ENCODE measurements at regions not wholly inside any gene's neighbourhood (a gene's known extent, or its start where the extent isn't known, plus 50 kb on each side); places are given as distances from the start of the nearest gene placed in this dataset.

GRCh38 chr15:66615846-66616245 is 50.0 kb upstream of the LCTL start:
- no peak for DNase-seq

GRCh38 chr15:66617137-66618090 is 51.6 kb upstream of the LCTL start:
- DNase-seq, result no peak

GRCh38 chr15:66619152-66619903 is 53.5 kb upstream of the LCTL start:
- DNase-seq, result peak; percentile 66

GRCh38 chr15:66620341-66620740 is 54.5 kb upstream of the LCTL start:
- no peak for DNase-seq

- no peak for DNase-seq
These were observed 55.0 kb upstream of the LCTL start for GRCh38 chr15:66620744-66621344.

GRCh38 chr15:66621491-66622467 is 56.0 kb upstream of the LCTL start:
- no peak for DNase-seq

GRCh38 chr15:66622591-66623022 is 56.8 kb upstream of the LCTL start:
- DNase-seq, result no peak

- no peak for DNase-seq
These were observed 58.1 kb upstream of the LCTL start for GRCh38 chr15:66623801-66624453.

- no peak for DNase-seq
These were observed 59.7 kb upstream of the LCTL start for GRCh38 chr15:66625531-66625930.

GRCh38 chr15:66625974-66626373 is 60.2 kb upstream of the LCTL start:
- DNase-seq, result no peak

GRCh38 chr15:66628976-66629723 is 63.4 kb upstream of the LCTL start:
- DNase-seq, result no peak

- DNase-seq, result no peak
These were observed 64.2 kb upstream of the LCTL start for GRCh38 chr15:66629817-66630576.

- no peak for DNase-seq
These were observed 65.1 kb upstream of the LCTL start for GRCh38 chr15:66630801-66631351.

GRCh38 chr15:66631616-66632263 is 65.9 kb upstream of the LCTL start:
- no peak for DNase-seq

- no peak for DNase-seq
These were observed 67.5 kb upstream of the LCTL start for GRCh38 chr15:66633041-66633937.

GRCh38 chr15:66633938-66634250 is 68.1 kb upstream of the LCTL start:
- no peak for DNase-seq

GRCh38 chr15:66634540-66634939 is 67.5 kb upstream of the SMAD6 start:
- no peak for DNase-seq
